HL-60 (cell line): ENCODE measurements at regions not wholly inside any gene's neighbourhood (a gene's known extent, or its start where the extent isn't known, plus 50 kb on each side); places are given as distances from the start of the nearest gene placed in this dataset.

ENCODE experiments used
- DNase-seq, 2 experiments: peaks; one replicate each; pipeline ENCODE4 v3.0.0-alpha.2; 2010 to 2020; ENCODE audit warnings: low read depth in 1 of 2, low spot score in 1 of 2
- H3K27ac ChIP-seq: fragments of 250-450 bp; sonication (Bioruptor Pico); replicated peaks from 2 replicates; pipeline ENCODE4 v1.5.1; 2020; ENCODE audit warnings: mild to moderate bottlenecking, moderate library complexity
- H3K27me3 ChIP-seq: fragments of 250-450 bp; sonication (Bioruptor Pico); 2 replicates; pipeline ENCODE4 v1.5.1; 2021; ENCODE audit warnings: mild to moderate bottlenecking, moderate library complexity; ENCODE audit not compliant: insufficient read depth, poor library complexity, severe bottlenecking
- H3K4me3 ChIP-seq: replicated peaks from 2 replicates; pipeline ENCODE4 v1.5.1; 2011; ENCODE audit warnings: mild to moderate bottlenecking, control low read depth, low read length; ENCODE audit not compliant: insufficient read depth
- CTCF ChIP-seq: IDR thresholded peaks from one replicate; pipeline ENCODE4 v1.5.1; 2011; ENCODE audit warnings: low read length, control low read depth, inconsistent platforms; ENCODE audit not compliant: insufficient read depth
- GABPA ChIP-seq: IDR thresholded peaks from 2 replicates; pipeline ENCODE4 v1.6.1; 2012; ENCODE audit warnings: low read depth
- POLR2AphosphoS5 ChIP-seq: IDR thresholded peaks from 2 replicates; pipeline ENCODE4 v1.6.1; 2012; ENCODE audit warnings: low read depth
- REST ChIP-seq: IDR thresholded peaks from 2 replicates; pipeline ENCODE4 v1.6.1; 2012; ENCODE audit warnings: low read depth; ENCODE audit not compliant: insufficient replicate concordance
- SPI1 ChIP-seq: IDR thresholded peaks from 2 replicates; pipeline ENCODE4 v1.6.1; 2012; ENCODE audit warnings: low read depth, mild to moderate bottlenecking, borderline replicate concordance

- H3K27me3 ChIP-seq, result peaks cover 11% of the 10 kb centered on the region
- no peak overlapping the region for H3K4me3 ChIP-seq
- no peak for DNase-seq
- no peak overlapping the region for H3K27ac ChIP-seq
- no peak for TF ChIP-seq SPI1
- TF ChIP-seq GABPA, result no peak
- TF ChIP-seq CTCF, result no peak
- TF ChIP-seq REST, result no peak
- TF ChIP-seq POLR2AphosphoS5, result no peak
These were observed 53.5 kb upstream of the SLC35C1 start for GRCh38 chr11:45751430-45751829.

- no peak overlapping the region for H3K4me3 ChIP-seq
- no peak for DNase-seq
- no peak overlapping the region for H3K27ac ChIP-seq
- TF ChIP-seq GABPA (no peak), CTCF (no peak), REST (no peak), SPI1 (no peak), POLR2AphosphoS5 (no peak)
- H3K27me3 ChIP-seq, result peaks cover 6% of the 10 kb centered on the region
These were observed 54.5 kb upstream of the SLC35C1 start for GRCh38 chr11:45750439-45750838.

GRCh38 chr11:45748801-45749200 is 56.1 kb upstream of the SLC35C1 start:
- Histone ChIP-seq H3K27me3 (no peaks in the 10 kb centered on the region), H3K4me3 (no peak overlapping the region), H3K27ac (no peak overlapping the region)
- TF ChIP-seq GABPA (no peak), POLR2AphosphoS5 (no peak), CTCF (no peak), SPI1 (no peak), REST (no peak)
- no peak for DNase-seq
